ENCODE measurements at regions not wholly inside any gene's neighbourhood (a gene's known extent, or its start where the extent isn't known, plus 50 kb on each side); places are given as distances from the start of the nearest gene placed in this dataset.

DNA sequence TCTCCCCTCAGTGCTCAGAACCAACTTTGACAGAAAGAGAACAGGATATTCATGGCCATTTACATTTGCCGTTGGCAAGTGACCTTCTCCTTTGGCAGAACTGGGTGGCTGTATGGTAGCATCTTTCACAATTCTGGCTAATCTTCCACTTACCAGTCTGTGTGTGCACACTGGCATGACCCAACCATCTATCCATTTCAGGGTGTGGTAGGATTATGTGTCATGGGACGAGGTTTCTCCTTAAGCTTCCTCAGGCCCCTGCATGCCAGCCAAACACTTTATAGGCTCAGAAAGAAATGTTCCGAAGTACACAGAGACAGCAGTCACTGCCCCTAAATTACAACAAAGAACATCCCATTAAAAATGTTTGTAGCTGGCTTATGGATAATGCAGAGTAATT is 497.1 kb downstream of the NFIB start:
- Mint-ChIP-seq H3K27me3 (ENCODE audit: low read depth) (no peaks in the 10 kb centered on the region; the same call in 1 of the 2 replicates), H3K36me3 (ENCODE audit: insufficient read depth in 1 of 3, low read depth in 3 of 3) (peaks cover 0 to 6% (median 4%) of the 10 kb centered on the region in 3 experiments; a peak in 4 of 7 replicates), H3K4me3 (no peak overlapping the region), H3K4me1 (0 out of 4 replicates have a peak, but pooled peaks cover 0 to 2% of the 10 kb centered on the region in 2 experiments), H3K27ac (no peak overlapping the region), H3K9me3 (peaks cover 0 to 8% of the 10 kb centered on the region in 2 experiments; a peak in 3 of 5 replicates)
- Histone ChIP-seq H4K91ac (ENCODE audit: insufficient read length, low read depth, low read length) (no peak overlapping the region), H3K18ac (ENCODE audit: insufficient read length, low read depth, low read length) (no peak overlapping the region), H2BK120ac (ENCODE audit: low read depth, low read length, poor library complexity, severe bottlenecking) (no peak overlapping the region), H2AK5ac (ENCODE audit: insufficient read length, low read length) (no peak overlapping the region), H2BK5ac (ENCODE audit: insufficient read length, low read length) (no peak overlapping the region), H4K20me1 (ENCODE audit: control insufficient read depth, insufficient read depth, insufficient read length) (no peaks in the 10 kb centered on the region), H4K5ac (ENCODE audit: insufficient read length, low read depth, low read length) (no peak overlapping the region), H3K4me1 (ENCODE audit: insufficient read depth, low read length) (no peaks in the 10 kb centered on the region), H2BK15ac (ENCODE audit: low read depth, low read length) (no peak overlapping the region), H3K27me3 (ENCODE audit: insufficient read depth, low read length) (no peaks in the 10 kb centered on the region), H3K9me3 (ENCODE audit: control insufficient read depth, low read depth, low read length) (no peaks in the 10 kb centered on the region), H3K27ac (ENCODE audit: insufficient read length, low read depth, low read length) (no peak overlapping the region), H3K79me2 (ENCODE audit: insufficient read depth, low read length) (no peaks in the 10 kb centered on the region), H2BK12ac (ENCODE audit: insufficient read length, low read depth, low read length) (no peak overlapping the region), H3K23me2 (ENCODE audit: insufficient read length, low read depth, low read length, poor library complexity, severe bottlenecking) (no peaks in the 10 kb centered on the region), H3K4me2 (ENCODE audit: insufficient read depth, insufficient read length, low read length) (no peak overlapping the region), H3K56ac (ENCODE audit: insufficient read length, low read depth, low read length) (no peak overlapping the region), H2BK20ac (ENCODE audit: low read depth, low read length, poor library complexity, severe bottlenecking) (no peak overlapping the region), H3K14ac (ENCODE audit: insufficient read depth, low read length) (no peak overlapping the region), H2AFZ (ENCODE audit: low read length) (no peak overlapping the region), H3K9ac (ENCODE audit: extremely low read depth, insufficient read length, low read length) (no peak overlapping the region), H4K8ac (replicated peaks; ENCODE audit: insufficient read length, low read depth, low read length) (no peak overlapping the region), H3T11ph (ENCODE audit: low read length) (no peak overlapping the region), H3K23ac (ENCODE audit: insufficient read length, low read depth, low read length) (no peak overlapping the region), H3K79me1 (ENCODE audit: insufficient read depth, low read depth, low read length, poor library complexity, severe bottlenecking) (no peaks in the 10 kb centered on the region), H3K4ac (ENCODE audit: low read depth, low read length) (no peak overlapping the region)
- no CpG with 5 or more reads among the region's 3 CpGs for WGBS (ENCODE audit: extremely low coverage, insufficient read length, low lambda C conversion rate)
- DNase-seq = no peak
- TF ChIP-seq, protein P1, sequence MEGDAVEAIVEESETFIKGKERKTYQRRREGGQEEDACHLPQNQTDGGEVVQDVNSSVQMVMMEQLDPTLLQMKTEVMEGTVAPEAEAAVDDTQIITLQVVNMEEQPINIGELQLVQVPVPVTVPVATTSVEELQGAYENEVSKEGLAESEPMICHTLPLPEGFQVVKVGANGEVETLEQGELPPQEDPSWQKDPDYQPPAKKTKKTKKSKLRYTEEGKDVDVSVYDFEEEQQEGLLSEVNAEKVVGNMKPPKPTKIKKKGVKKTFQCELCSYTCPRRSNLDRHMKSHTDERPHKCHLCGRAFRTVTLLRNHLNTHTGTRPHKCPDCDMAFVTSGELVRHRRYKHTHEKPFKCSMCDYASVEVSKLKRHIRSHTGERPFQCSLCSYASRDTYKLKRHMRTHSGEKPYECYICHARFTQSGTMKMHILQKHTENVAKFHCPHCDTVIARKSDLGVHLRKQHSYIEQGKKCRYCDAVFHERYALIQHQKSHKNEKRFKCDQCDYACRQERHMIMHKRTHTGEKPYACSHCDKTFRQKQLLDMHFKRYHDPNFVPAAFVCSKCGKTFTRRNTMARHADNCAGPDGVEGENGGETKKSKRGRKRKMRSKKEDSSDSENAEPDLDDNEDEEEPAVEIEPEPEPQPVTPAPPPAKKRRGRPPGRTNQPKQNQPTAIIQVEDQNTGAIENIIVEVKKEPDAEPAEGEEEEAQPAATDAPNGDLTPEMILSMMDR (conservative IDR thresholded peaks at IDR 0.05) = no peak
